ENCODE measurements at regions not wholly inside any gene's neighbourhood (a gene's known extent, or its start where the extent isn't known, plus 50 kb on each side); places are given as distances from the start of the nearest gene placed in this dataset.

DNA sequence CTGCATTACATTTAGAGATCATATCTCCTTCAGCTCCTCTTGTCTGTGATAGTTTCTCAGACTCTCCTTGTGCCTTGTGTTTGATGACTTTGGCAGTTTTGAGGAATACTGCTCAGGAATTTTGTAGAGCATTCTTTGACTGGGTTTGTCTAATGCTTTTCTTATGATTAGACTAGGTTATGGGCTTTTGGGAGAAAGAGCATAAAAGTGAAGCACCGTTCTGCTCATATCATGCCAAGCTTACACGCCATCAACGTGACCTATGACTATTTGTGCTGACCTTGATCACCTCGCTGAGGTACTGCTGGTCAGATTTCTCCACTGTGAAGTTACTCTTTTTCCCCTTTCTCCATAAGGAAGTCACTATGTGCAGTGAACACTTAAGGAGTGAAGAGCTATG lies 256.0 kb downstream of the LY86 start:
- no peak for DNase-seq

DNA sequence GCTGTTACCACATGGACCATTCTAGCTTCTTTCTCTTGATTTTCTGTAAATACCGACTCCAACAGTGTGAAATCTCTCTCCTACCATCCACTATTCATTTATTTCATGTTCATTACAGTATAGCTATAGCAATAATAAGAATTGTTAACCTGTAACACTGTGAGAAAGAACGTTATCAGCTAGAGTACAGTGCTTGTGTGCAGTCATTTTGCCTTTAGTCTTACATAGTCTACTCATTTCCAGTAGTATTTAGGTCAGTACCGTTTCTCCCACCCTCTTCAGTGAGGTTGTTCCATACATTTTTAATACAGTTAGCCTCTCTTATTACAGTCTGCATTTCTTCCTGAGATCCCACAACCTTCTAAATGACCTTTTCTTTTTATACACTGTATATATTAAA lies 257.1 kb downstream of the LY86 start:
- no peak for DNase-seq

DNA sequence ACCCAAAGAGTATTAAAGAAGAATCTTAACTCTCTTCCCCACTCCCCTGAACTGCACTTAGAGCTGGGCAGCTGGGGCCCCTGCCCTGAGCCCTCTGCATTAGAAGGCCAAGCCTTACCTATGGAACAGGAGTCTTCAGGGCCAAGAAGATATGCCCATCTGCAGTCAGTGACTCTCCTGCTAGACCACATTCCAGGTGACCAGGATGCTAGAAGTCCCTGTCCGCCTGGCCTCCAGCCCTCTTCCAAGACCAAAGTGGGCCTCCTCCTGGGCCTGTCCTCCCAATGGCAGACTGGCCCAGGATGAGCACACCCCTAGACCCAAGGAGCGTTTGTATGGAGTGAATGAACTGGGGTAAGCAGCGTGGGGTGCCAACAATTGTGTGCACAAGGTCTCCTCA lies 259.1 kb downstream of the LY86 start:
- no peak for DNase-seq

DNA sequence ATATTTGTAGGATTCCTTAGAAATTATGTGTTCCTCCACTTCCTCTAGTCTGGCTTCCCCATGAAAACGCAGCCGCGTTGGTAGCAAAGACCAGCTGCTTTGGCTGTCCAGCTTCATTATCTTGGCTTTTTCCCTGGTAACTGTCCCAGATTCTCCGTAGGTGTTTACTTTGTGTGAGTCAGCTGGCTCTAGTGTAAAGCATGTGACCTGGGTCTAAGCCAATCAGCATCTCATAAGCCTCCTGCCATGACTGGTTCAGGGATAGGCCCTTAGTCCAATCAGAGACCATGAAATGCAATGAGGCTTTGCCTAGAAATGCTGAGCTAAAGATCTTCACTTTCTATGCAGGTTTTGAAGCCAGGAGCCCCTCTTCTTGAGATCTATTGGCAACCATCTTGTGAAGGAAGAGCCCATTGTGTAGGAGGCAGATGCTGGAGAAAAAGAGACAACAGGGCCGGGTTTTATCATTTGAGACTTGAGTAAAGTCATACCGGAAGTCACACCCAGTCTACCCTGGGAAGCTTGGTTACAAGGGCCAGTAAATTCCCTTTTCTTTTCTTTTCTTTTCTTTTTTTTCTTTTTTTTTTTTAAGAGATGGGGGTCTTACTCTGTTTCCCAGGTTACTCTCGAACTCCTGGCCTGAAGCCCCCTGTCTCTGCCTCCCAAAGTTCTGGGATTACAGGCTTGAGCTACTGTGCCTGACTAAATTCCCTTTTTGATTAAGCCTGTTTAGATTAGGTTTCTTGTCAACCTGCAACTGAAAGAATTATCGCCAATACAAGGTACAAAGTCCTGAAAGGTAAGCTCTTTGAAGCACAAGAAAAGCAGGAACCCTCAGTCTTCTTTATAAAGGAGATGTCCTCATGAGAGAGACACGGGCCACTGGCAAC lies 256.5 kb upstream of the RREB1 start:
- no peak for DNase-seq

DNA sequence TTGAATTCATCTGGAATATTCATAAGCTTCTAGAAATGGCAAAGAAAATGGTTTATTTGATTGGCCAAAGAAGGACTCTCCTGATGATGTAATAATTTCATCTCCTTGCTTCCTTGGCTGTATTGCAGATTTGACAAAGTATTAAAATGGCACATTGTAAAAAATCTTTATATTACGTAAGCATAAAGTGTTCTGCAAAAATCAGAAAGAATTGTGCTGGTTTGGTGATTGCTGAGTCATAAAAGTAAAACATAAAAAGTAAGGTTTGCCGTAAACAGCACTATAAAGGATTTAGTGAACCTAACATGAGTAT lies 255.9 kb upstream of the RREB1 start:
- no peak for DNase-seq

DNA sequence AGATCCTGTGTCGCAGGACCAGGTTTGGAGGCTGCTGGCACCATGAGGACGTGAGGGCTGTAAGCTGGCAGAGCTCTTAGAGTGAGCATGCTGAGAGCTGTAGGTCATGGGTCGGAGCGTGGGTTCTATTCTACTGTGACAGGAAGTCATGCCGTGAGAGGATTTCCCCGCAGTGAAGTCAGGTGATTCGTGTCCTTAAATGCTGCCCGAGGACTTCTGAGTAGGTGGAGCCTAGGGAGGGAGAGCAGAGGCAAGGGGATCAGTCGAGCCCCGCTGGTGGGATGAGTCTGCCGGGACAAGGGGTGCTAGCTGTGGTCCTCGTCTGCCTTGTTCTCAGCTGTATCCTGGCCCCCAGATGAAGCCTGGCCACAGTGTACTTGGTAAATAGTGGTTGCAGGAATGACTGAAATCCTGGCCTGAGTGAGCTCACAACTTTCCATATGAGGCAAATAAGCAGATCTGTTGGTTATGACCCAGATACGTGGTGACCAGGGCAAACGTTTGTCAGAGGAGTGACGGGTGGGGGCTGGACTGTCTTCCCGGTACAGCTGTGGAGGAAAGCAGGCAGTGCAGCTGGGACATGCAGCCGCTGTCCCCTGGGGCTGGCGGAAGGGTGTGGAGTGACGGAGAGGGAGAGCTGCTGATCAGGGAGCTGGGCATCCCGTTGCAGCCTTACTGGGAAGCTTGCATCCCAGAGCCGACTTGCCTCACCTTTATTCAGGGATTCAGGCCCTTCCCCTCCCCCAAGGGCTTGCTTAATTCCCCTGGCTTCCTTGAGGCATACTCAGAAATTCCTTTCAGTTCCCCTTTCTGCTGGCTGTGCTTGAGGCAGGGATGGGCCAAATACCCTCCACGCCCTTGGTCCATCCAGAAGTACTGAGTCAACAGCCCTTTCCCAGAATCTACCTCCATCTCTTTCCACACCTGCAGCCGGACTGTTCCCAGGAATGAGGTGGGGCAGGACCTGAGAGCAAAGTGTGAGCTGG lies 250.9 kb upstream of the RREB1 start:
- DNase-seq, result no peak

DNA sequence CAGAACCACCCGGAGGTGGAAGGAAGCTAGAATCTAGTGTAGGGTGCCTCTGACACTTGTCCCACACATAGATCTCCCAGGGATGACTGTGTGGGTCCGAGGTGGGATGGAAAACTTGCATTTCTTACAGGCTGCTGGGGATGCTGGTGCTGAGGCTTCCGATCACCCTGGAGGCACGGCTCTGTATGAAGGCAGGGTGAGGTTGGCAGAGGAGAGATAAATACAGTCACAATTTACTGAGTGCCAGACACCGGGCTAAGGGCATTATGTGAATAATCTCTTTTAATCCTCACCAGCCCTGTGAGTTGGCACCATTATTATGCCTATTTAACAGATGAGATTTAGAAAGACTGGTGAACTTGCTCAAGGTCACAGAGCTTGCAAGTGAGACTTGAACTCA lies 250.2 kb upstream of the RREB1 start:
- no peak for DNase-seq

DNA sequence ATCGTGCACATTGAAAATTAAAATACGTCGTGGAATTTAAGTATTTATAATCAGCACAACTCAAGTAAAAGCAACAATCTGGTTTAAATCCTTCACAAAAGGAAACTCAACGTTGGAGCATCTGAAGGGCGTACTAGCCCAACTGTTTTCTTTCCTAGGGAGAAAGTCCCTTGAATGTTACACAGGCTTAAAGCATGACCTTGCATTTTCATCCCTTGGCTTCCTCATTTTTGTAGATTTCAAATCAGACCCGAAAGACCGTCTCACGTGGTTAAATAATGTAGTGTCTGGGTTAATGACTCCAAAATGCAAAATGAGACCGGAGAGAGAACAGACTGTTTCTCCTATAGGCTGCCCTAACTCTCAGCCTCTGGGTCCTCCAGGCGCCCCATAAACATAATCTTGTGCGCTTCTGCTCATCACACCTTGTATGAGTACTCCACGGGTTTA lies 249.2 kb upstream of the RREB1 start:
- DNase-seq, result no peak

DNA sequence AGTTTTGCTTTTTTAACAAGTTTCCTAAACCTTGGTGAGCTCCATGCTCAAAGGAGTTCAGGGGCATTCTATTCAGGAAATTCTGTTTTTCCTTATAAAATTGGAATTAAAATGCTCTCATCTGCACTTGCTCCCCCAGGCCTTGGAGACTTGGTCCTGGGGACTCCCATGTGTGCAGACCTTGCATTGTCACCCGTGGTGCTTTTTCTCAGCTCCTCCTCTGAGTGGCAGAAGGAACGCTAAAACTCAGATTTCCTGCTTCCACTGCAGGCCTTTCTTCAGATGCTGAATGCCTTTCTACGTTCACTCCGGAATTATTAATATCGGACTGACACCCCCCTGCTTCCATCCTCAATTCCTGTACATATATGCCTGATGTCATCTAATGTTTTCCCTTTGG lies 248.7 kb upstream of the RREB1 start:
- no peak for DNase-seq

DNA sequence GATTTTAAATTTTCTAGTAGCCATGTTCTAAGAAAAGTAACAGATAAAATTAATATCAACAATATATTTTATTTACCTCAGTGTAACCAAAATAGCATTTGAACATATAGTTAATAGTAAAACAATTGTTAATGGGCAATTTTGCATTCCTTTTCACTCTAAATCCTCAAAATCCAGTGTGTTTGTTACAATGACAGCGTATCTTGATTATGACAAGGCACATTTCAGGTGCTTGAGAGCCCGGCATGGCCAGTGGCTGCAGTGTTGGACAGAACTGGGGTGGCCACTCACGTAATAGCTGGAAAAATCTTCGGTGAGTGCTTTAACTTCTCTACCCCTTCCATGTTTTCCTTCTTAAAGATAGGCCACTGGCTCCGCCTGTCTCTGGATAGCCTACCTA lies 248.0 kb upstream of the RREB1 start:
- no peak for DNase-seq

DNA sequence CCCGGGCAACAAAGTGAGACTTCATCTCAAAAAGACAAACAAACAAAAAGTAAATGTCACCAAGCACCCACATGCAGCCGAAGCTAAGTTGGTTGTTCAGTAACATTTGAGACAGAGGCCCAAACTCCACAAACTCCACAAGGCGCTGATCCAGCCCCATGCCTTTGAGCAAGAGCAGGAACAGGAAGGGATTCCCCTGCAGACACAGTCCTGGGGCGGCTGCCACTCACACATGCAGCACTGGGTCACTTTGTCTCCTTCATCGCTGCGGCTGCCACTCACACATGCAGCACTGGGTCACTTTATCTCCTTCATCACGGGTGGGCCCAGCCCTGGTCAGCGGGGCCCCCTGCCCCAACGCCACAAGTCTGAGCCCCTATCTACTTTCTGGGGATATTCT lies 246.9 kb upstream of the RREB1 start:
- DNase-seq, result no peak

DNA sequence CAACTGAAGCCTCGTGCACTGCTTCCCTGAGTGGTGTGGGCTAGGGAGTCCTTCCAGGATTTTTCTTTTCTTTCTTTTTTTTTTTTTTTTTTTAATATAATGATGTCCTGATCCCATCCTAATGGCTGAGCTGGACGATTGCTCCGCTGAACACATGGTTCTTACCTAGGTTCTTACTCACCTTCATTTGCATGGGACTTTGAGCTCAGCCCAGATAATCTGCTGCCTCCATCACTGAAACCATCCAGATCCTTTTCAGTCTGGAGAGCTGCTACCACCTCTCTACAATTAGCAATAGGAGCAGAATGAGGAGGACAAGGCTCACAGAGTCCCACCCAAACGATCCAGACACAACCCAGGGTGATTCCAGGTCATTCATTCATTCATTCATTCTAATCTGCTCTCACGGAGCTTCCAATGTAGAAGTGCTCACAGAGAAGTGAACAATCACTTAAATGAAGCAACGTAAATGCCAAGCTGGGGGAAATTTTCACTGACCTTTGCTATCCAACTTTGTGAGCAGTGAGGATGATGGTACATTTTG lies 246.3 kb upstream of the RREB1 start:
- no peak for DNase-seq

DNA sequence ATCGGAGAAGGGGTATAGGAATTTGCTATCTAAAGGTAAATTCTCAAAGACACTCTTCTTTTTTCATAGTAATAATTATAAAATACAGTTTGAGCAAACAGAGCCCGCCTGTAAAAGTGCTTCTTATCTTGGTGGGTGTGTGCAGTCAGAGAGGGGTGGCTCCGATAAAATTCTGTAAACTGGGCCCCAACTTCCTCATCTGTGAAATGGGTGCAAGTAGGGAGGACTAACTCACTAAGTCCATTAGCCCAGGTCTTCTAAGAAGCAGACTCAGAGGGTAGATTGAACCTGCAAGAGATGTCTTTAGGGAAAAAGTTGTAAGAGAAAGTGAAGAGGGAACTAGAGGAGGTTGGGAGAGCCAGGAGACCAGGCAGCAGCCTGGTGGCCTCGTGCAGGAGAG lies 245.8 kb upstream of the RREB1 start:
- DNase-seq, result no peak

DNA sequence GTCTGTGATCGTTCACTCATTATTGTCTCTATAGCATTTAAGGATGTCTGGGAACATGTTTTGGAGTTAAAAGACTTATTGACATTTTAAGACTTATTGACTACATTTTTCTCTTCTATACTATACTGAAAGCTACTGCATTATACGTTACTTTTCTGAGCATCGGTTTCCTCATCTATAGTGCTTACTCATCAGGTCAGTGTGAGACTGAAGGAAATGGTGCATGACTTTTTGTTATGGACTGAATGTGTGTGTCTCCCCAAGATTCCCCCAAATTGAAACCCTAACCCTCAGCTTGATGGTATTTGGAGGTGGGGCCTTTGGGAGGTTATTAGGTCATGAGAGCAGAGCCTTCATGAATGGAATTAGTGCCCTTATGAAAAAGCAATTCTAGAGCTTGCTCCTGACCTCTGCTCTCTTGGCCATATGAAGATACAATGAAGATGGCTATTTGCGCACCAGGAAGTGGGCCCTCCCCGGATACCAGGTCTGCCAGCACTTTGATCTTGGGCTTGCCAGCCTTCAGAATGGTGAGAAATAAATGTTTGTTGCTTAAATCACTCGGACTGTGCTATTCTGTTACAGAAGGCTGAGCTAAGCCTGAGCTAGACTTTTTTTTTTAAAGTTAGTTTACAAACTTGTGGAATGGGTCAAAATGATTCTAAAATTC lies 243.7 kb upstream of the RREB1 start:
- no peak for DNase-seq

DNA sequence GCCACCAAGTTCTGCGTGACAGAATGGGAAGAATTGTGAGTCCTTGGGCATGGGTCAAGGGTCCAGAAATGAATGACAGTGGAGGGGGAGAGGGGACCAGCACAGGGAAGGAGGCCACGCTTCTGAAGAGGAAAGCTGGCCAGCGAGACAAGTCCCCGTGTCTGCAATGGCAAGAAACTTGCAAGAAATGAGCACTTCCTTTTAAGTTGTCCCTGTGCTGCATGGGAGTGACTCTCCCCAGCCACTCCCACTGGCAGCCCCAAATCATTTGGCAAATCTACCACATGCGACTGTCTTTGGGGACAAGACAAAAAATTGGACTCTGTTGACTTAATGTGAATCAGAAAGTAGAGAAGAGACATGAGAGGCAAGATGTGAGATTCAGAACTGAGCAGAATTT lies 242.2 kb upstream of the RREB1 start:
- no peak for DNase-seq

DNA sequence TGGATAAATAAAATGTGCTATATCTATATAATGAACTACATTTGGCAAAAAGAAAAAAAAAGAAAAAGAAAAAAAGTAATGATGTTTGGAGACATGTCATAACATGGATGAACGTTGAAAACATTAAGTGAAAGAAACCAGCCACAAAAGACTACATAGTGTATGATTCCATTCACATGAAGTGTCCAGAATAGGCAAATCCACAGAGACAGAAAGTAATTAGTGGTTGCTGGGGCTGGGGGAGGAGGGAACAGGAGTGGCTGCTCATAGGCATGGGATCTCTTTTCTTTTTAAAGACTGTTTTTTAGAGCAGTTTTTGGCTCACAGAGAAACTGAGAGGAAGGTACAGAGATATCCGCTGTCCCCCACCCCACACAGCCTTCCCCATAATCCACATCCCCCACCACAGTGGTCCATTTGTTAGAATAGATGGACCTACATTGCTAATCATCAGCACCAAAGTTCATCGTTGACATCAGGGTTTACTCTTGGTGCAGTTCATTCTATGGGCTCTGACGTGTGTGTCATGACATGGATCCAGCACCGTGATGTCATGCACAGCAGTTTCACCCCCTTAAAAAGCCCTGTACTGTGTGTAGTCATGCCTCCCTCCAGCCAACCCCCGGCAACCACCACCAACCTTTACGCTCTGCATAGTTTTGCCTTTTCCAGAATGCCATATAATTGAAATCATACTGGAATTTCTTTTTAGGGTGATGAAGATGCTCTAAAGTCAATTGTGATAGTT lies 240.9 kb upstream of the RREB1 start:
- no peak for DNase-seq

DNA sequence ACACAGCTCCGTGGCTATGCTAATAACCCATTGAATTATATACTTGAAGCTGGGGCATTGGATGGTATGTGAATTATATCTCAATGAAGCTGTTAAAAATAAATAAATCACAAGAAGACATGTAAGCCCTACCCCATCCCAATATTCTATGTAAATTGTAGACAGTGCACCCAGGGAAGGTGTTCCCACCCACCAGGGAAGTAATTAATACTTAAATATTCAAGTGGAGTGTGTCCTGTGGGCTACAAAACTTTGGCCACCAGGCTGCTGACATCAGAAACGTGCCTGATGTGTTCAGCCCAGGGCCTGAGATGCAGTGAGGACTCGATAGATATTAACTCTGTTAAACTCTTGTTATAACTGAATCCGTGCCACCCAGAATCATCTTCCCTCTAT lies 240.4 kb upstream of the RREB1 start:
- DNase-seq, result no peak

DNA sequence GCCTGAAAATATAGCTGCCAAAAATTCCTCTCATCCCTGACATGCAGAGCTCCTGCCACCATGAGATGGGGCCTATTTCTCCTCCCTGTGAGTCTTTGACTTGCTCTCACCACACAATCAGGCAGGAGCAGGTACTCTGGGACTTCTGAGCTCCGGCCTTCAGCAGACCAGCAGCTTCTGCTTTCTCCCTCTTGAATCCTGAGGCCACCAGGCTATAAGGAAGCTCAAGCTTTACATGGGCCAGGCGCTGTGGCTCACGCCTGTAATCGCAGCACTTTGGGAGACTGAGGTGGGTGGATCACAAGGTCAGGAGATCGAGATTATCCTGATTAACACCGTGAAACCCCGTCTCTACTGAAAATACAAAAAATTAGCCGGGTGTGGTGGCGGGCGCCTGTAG lies 238.7 kb upstream of the RREB1 start:
- no peak for DNase-seq

DNA sequence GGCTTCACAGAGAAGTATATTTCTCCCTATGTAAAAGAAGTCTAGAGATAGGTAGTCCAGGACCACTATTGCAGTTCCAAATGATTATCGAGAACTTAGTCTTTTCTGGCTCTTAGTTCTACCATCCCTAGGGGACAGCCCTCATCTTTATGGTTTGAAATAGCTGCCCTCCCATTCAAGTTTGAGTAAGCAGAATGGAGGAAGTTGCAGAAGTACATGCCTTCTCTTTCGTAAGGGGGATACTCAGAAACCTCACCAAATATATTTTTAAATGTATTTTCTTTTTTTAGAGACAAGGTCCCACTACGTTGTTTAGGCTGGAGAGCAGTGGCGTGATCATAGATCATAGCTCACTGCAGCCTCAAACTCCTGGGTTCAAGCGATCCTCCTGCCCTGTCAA lies 236.8 kb upstream of the RREB1 start:
- DNase-seq, result no peak

DNA sequence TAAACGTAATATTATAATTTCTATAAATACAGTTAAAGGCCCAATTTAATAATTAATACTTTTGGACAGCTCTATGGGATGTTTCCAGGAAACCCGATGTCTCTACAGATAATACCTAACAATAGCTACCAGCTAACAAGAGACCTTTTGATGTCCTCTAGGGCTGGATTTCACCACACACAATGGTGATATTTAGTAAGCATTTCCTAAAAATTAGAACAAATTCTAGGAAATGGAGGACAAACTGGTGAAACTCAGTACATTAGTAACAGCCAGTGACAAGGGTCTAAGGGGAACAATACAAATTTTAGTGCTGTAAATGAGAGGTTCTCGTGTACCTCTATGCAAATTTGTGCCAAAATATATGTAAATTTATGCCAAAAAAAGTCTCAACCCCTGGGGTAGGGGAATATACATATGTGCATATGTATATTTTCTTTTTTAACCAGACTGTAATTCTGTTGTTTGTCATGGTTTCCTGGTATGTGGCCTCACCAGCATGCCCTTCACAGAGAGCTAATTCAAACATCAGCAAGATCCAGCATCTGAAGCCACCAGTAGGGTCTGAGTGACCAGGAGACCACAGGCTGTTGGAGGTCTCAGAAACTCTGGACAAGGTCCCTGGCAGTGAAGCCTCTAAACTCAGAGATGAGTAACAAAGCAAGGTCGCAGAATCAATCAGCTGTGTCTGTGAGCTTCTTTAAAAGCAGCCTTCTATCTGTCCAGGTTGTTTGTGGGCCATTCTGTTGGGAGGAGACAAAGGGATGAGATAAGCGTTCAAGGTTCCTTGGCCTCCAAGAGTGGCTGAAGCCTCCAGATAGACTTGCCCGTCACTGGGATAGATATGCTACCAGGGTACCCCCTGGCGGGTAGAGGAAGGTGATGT lies 235.1 kb upstream of the RREB1 start:
- no peak for DNase-seq

DNA sequence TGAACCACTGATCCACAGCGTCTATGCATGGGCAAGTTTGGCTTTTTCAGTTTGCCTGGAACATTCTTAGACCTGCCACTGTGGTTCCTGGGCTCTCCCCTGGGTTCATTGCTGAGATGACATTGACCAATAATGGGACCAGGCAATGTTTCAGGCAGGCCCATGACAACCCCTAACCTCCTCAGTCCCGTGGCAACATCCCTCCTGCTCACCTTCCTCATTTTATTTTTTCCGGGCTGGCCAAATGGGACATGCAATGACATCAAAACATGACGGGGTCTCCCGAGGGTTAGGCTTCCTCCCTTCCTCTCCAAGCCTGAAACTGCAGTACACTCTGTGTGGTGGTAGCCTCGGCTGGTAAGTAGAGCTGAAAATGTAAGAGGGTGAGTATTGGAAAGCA lies 234.0 kb upstream of the RREB1 start:
- DNase-seq, result no peak
